ENCODE measurements at regions not wholly inside any gene's neighbourhood (a gene's known extent, or its start where the extent isn't known, plus 50 kb on each side); places are given as distances from the start of the nearest gene placed in this dataset.

DNA sequence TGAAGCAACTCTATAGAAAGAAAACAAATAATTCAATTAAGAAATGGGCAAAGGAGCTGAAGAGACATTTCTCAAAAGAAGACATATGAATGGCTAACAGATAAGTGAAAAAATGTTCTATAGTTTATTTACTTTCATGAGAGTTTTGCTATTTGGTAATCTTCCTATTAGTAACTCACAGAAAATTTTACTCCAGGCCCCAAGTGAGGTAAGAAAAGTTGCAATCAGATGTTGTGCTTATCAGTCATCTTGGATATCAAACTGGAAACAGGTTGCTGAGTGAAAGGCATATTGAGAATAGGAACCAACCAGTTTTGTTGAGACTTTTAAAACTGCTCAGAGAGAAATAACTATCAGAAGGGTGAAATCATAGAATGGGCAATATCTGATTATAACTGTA is 1179.0 kb upstream of the ACVR2A start:
- TF ChIP-seq CTCF (IDR thresholded peaks at IDR 0.05) (no peak), POLR2AphosphoS5 (IDR thresholded peaks at IDR 0.05) (no peak), POLR2A (IDR thresholded peaks at IDR 0.05) (no peak)
